ENCODE measurements at regions not wholly inside any gene's neighbourhood (a gene's known extent, or its start where the extent isn't known, plus 50 kb on each side); places are given as distances from the start of the nearest gene placed in this dataset.

- DNase-seq (ENCODE audit: low read depth in 3 of 3), result no peak
These were observed 736.9 kb upstream of the KIRREL3 start for GRCh38 chr11:127737499-127737898.

- no peak for DNase-seq (ENCODE audit: low read depth in 3 of 3)
These were observed 733.0 kb upstream of the KIRREL3 start for GRCh38 chr11:127733552-127733951.

- DNase-seq (ENCODE audit: low read depth in 3 of 3), result no peak
These were observed 725.8 kb upstream of the KIRREL3 start for GRCh38 chr11:127726367-127726766.

- DNase-seq (ENCODE audit: low read depth in 3 of 3), result no peak
These were observed 723.1 kb upstream of the KIRREL3 start for GRCh38 chr11:127723714-127724113.

GRCh38 chr11:127713226-127713625, 712.7 kb upstream of the KIRREL3 start:
- DNase-seq (ENCODE audit: low read depth in 3 of 3), result no peak

GRCh38 chr11:127711748-127712147, 711.2 kb upstream of the KIRREL3 start:
- DNase-seq (ENCODE audit: low read depth in 3 of 3), result no peak

- DNase-seq (ENCODE audit: low read depth in 3 of 3), result no peak
These were observed 710.3 kb upstream of the KIRREL3 start for GRCh38 chr11:127710831-127711230.

- DNase-seq (ENCODE audit: low read depth in 3 of 3), result no peak
These were observed 709.4 kb upstream of the KIRREL3 start for GRCh38 chr11:127709960-127710359.

GRCh38 chr11:127693686-127694085, 693.1 kb upstream of the KIRREL3 start:
- no peak for DNase-seq (ENCODE audit: low read depth in 3 of 3)

- no peak for DNase-seq (ENCODE audit: low read depth in 3 of 3)
These were observed 682.8 kb upstream of the KIRREL3 start for GRCh38 chr11:127683321-127683720.

GRCh38 chr11:127679816-127680545, 679.4 kb upstream of the KIRREL3 start:
- no peak for DNase-seq (ENCODE audit: low read depth in 3 of 3)

GRCh38 chr11:127678631-127679030, 678.1 kb upstream of the KIRREL3 start:
- no peak for DNase-seq (ENCODE audit: low read depth in 3 of 3)

GRCh38 chr11:127677660-127678425, 677.3 kb upstream of the KIRREL3 start:
- no peak for DNase-seq (ENCODE audit: low read depth in 3 of 3)

- no peak for DNase-seq (ENCODE audit: low read depth in 3 of 3)
These were observed 675.0 kb upstream of the KIRREL3 start for GRCh38 chr11:127675581-127675980.

GRCh38 chr11:127674754-127675153, 674.2 kb upstream of the KIRREL3 start:
- no peak for DNase-seq (ENCODE audit: low read depth in 3 of 3)

GRCh38 chr11:127670374-127671119, 670.0 kb upstream of the KIRREL3 start:
- DNase-seq (ENCODE audit: low read depth in 3 of 3), result no peak

- no peak for DNase-seq (ENCODE audit: low read depth in 3 of 3)
These were observed 655.7 kb upstream of the KIRREL3 start for GRCh38 chr11:127656116-127656836.

- DNase-seq (ENCODE audit: low read depth in 3 of 3), result no peak
These were observed 652.5 kb upstream of the KIRREL3 start for GRCh38 chr11:127653076-127653475.

- no peak for DNase-seq (ENCODE audit: low read depth in 3 of 3)
These were observed 651.3 kb upstream of the KIRREL3 start for GRCh38 chr11:127651888-127652221.

- DNase-seq (ENCODE audit: low read depth in 3 of 3), result no peak
These were observed 650.8 kb upstream of the KIRREL3 start for GRCh38 chr11:127651175-127651887.

GRCh38 chr11:127649958-127650357, 649.4 kb upstream of the KIRREL3 start:
- no peak for DNase-seq (ENCODE audit: low read depth in 3 of 3)
